HL-60 (cell line): ENCODE measurements at regions not wholly inside any gene's neighbourhood (a gene's known extent, or its start where the extent isn't known, plus 50 kb on each side); places are given as distances from the start of the nearest gene placed in this dataset.

ENCODE experiments used
- CTCF ChIP-seq: IDR thresholded peaks from one replicate; pipeline ENCODE4 v1.5.1; 2011; ENCODE audit warnings: low read length, control low read depth, inconsistent platforms; ENCODE audit not compliant: insufficient read depth
- GABPA ChIP-seq: IDR thresholded peaks from 2 replicates; pipeline ENCODE4 v1.6.1; 2012; ENCODE audit warnings: low read depth
- POLR2AphosphoS5 ChIP-seq: IDR thresholded peaks from 2 replicates; pipeline ENCODE4 v1.6.1; 2012; ENCODE audit warnings: low read depth
- REST ChIP-seq: IDR thresholded peaks from 2 replicates; pipeline ENCODE4 v1.6.1; 2012; ENCODE audit warnings: low read depth; ENCODE audit not compliant: insufficient replicate concordance

GRCh38 chr1:61612602-61613001 is 112.3 kb downstream of the TM2D1 start:
- TF ChIP-seq CTCF (no peak), REST (no peak), GABPA (no peak), POLR2AphosphoS5 (peak; percentile 88)
